Panc1 (cell line): ENCODE measurements at regions not wholly inside any gene's neighbourhood (a gene's known extent, or its start where the extent isn't known, plus 50 kb on each side); places are given as distances from the start of the nearest gene placed in this dataset.

ENCODE experiments used
- ATAC-seq: fragments of 200-7000 bp; cut with Tn5 transposase; 2 replicates; pipeline ENCODE4 v1.9.1; 2020; ENCODE audit warnings: mild to moderate bottlenecking, moderate library complexity
- BruUV-seq: library from RNA; stranded (reverse); fragments of 400-500 nt; replicated peaks from 2 replicates; lab custom pipeline; 2021; lab: Mats Ljungman, UMichigan
- CTCF ChIA-PET: fragments of 300-600 bp; sonication (Branson Sonifier 250); formaldehyde crosslinking; loops from one replicate; lab custom pipeline; 2022; ENCODE audit warnings: antibody characterized with exemption; lab: Charles Lee
- POLR2A ChIA-PET: fragments of 300-600 bp; sonication (Branson Sonifier 250); formaldehyde crosslinking; loops from one replicate; lab custom pipeline; 2022; ENCODE audit warnings: antibody characterized with exemption; lab: Charles Lee
- DNase-seq: peaks from one replicate; pipeline ENCODE4 v3.0.0-alpha.2; 2010; ENCODE audit warnings: low read depth, low spot score
- H3K27ac ChIP-seq: 2 replicates; pipeline ENCODE4 v1.5.1; 2011; ENCODE audit warnings: mild to moderate bottlenecking, low read length, inconsistent platforms
- H3K27me3 ChIP-seq: fragments of 200-500 bp; sonication (Bioruptor generic); 2 replicates; pipeline ENCODE4 v1.6.0; 2014; ENCODE audit warnings: low read length, inconsistent platforms; ENCODE audit not compliant: control insufficient read depth, insufficient read depth
- H3K36me3 ChIP-seq: fragments of 200-500 bp; sonication (Bioruptor generic); 2 replicates; pipeline ENCODE4 v1.5.1; 2014; ENCODE audit warnings: inconsistent platforms, mild to moderate bottlenecking, low read length, moderate library complexity; ENCODE audit not compliant: control insufficient read depth, insufficient read depth
- H3K4me1 ChIP-seq: 2 replicates; pipeline ENCODE4 v1.5.1; 2011; ENCODE audit warnings: inconsistent platforms, mild to moderate bottlenecking, low read length, moderate library complexity; ENCODE audit not compliant: control insufficient read depth, insufficient read depth
- H3K4me3 ChIP-seq, 2 experiments: 2 replicates each; pipeline ENCODE4 v1.5.1; 2011 to 2012; ENCODE audit warnings: low read depth in 2 of 2, low read length in 2 of 2, mild to moderate bottlenecking in 2 of 2, inconsistent platforms in 1 of 2, moderate library complexity in 1 of 2
- H3K9me3 ChIP-seq: fragments of 200-500 bp; sonication (Bioruptor generic); 2 replicates; pipeline ENCODE4 v1.5.1; 2014; ENCODE audit warnings: low read depth, mild to moderate bottlenecking, inconsistent platforms, low read length, moderate library complexity; ENCODE audit not compliant: control insufficient read depth, insufficient read depth
- POLR2AphosphoS5 ChIP-seq: IDR thresholded peaks from 2 replicates; pipeline ENCODE4 v1.6.1; 2012; ENCODE audit warnings: mild to moderate bottlenecking, low read depth, low read length, moderate library complexity
- REST ChIP-seq, 2 experiments: IDR thresholded peaks; 2 replicates each; pipeline ENCODE4 v1.6.1; 2011 to 2012; ENCODE audit warnings: low read depth in 2 of 2, control low read depth in 1 of 2, low read length in 1 of 2, mild to moderate bottlenecking in 1 of 2, moderate library complexity in 1 of 2; ENCODE audit not compliant: insufficient read depth in 1 of 2
- SIN3A ChIP-seq: IDR thresholded peaks from 2 replicates; pipeline ENCODE4 v1.6.1; 2012; ENCODE audit warnings: low read depth, mild to moderate bottlenecking, low read length, moderate library complexity, borderline replicate concordance; ENCODE audit not compliant: insufficient read depth
- TCF7L2 ChIP-seq: IDR thresholded peaks from 2 replicates; pipeline ENCODE4 v1.6.1; 2011; ENCODE audit warnings: mild to moderate bottlenecking, low read depth, low read length, inconsistent platforms
- in situ Hi-C: cut with HindIII; loops from 2 replicates; pipeline ENCODE4 v1.10.0; 2016; ENCODE audit warnings: low sequenced_read_pairs, low pct_unique_long_range_greater_than_20kb
- intact Hi-C: fragments of 100-400 bp; cut with micrococcal nuclease; formaldehyde crosslinking; loops from one replicate; pipeline ENCODE4 v1.10.0; 2022; ENCODE audit not compliant: unreplicated experiment
- TF ChIP-seq, protein P1 (sequence below): fragments of 450-650 bp; IDR thresholded peaks from 2 replicates; pipeline ENCODE4 v1.5.1; 2017; ENCODE audit warnings: mild to moderate bottlenecking

DNA sequence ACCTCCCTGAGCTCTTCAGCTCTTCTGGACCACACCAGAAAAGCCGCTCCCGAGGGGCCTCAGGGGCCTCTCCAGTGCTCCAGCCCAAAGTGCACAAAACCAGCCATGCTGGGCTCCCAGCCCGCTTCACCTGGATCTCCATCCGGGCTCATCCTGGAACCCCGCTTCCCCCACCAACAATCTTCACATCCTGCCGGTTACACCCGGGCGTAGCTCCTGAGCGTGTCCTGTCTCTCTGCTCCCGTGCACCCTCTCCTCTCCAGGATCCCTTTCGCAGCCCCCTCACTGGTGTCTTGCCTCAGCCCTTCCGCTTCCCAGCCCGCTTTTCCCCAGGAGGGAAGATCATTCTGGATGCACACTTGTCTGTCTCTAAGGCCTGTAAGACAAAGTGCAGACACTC is 123.7 kb upstream of the GLI2 start:
- ATAC-seq, result no peak
- TF ChIP-seq SIN3A (no peak), REST (IDR thresholded peaks at IDR 0.05; ENCODE audit: insufficient read depth in 1 of 2, low read depth in 2 of 2, low read length in 1 of 2) (no peak), POLR2AphosphoS5 (no peak), TCF7L2 (no peak)
- TF ChIP-seq, protein P1, sequence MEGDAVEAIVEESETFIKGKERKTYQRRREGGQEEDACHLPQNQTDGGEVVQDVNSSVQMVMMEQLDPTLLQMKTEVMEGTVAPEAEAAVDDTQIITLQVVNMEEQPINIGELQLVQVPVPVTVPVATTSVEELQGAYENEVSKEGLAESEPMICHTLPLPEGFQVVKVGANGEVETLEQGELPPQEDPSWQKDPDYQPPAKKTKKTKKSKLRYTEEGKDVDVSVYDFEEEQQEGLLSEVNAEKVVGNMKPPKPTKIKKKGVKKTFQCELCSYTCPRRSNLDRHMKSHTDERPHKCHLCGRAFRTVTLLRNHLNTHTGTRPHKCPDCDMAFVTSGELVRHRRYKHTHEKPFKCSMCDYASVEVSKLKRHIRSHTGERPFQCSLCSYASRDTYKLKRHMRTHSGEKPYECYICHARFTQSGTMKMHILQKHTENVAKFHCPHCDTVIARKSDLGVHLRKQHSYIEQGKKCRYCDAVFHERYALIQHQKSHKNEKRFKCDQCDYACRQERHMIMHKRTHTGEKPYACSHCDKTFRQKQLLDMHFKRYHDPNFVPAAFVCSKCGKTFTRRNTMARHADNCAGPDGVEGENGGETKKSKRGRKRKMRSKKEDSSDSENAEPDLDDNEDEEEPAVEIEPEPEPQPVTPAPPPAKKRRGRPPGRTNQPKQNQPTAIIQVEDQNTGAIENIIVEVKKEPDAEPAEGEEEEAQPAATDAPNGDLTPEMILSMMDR, result no peak
- ChIA-PET POLR2A (no interaction called here), CTCF (interaction anchor here (0.9 kb wide), 1 partner anchor 100 kb away, joined by 5 read pairs; no protein-coding TSS in a partner anchor)
- no peaks in the 10 kb centered on the region for H3K36me3 ChIP-seq
- in situ Hi-C loops (no loop called here), intact Hi-C loops (no loop called here)
- H3K4me1 ChIP-seq, result no peaks in the 10 kb centered on the region
- no peak overlapping the region for H3K4me3 ChIP-seq
- no peak for DNase-seq
- no peaks in the 10 kb centered on the region for H3K9me3 ChIP-seq
- H3K27me3 ChIP-seq, result no peaks in the 10 kb centered on the region; the same call in 1 of the 2 replicates
- no TSS peak for BruUV-seq
- no peak overlapping the region for H3K27ac ChIP-seq

DNA sequence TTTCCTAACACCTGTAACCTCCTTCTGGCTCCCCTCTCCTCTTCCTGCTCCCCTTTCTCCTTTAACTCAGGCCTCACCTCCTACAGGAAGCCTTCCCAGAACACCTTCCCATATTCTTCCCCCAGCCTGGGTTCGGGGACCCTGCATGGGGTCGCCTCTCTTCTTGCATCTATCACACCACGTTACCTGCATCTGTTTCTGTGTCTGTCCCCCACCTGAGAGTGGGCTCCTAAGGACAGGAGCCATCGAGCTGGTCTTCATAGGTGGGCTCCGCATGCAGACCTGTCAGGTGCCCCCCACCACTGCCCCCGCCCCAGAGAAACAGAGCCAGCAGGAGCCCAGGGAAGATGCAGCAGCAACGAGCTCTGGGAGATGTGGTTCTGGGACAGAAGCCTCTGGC is 123.2 kb upstream of the GLI2 start:
- Histone ChIP-seq H3K27me3 (no peaks in the 10 kb centered on the region; the same call in 1 of the 2 replicates), H3K4me1 (no peaks in the 10 kb centered on the region), H3K4me3 (no peak overlapping the region), H3K36me3 (no peaks in the 10 kb centered on the region), H3K9me3 (no peaks in the 10 kb centered on the region), H3K27ac (no peak overlapping the region)
- no peak for ATAC-seq
- no peak for TF ChIP-seq POLR2AphosphoS5
- TF ChIP-seq SIN3A, result no peak
- no peak for TF ChIP-seq TCF7L2
- TF ChIP-seq REST (IDR thresholded peaks at IDR 0.05; ENCODE audit: insufficient read depth in 1 of 2, low read depth in 2 of 2, low read length in 1 of 2), result no peak
- TF ChIP-seq, protein P1, result no peak
- ChIA-PET CTCF (interaction anchor here (0.9 kb wide), 1 partner anchor 100 kb away, joined by 5 read pairs; no protein-coding TSS in a partner anchor), POLR2A (no interaction called here)
- no peak for DNase-seq
- no TSS peak for BruUV-seq
- in situ Hi-C loops, result no loop called here
- intact Hi-C loops, result no loop called here
